WERI-Rb-1 (cell line): ENCODE measurements at regions not wholly inside any gene's neighbourhood (a gene's known extent, or its start where the extent isn't known, plus 50 kb on each side); places are given as distances from the start of the nearest gene placed in this dataset.

Experiments
- DNase-seq: peaks from one replicate; pipeline ENCODE4 v3.0.0-alpha.2; 2020
- H3K27ac ChIP-seq: fragments of 250-450 bp; sonication (Bioruptor Pico); 2 replicates; pipeline ENCODE4 v1.5.1; 2020; ENCODE audit warnings: mild to moderate bottlenecking, moderate library complexity
- H3K27me3 ChIP-seq: fragments of 250-450 bp; sonication (Bioruptor Pico); 2 replicates; pipeline ENCODE4 v1.5.1; 2021; ENCODE audit warnings: mild to moderate bottlenecking, low read depth, moderate library complexity; ENCODE audit not compliant: insufficient read depth, severe bottlenecking
- H3K36me3 ChIP-seq: fragments of 250-450 bp; sonication (Bioruptor Pico); 2 replicates; pipeline ENCODE4 v1.5.1; 2020; ENCODE audit warnings: mild to moderate bottlenecking, moderate library complexity
- H3K4me3 ChIP-seq: 2 replicates; pipeline ENCODE4 v1.5.1; 2011; ENCODE audit warnings: low read depth, mild to moderate bottlenecking, control low read depth, low read length
- H3K9me3 ChIP-seq: fragments of 250-450 bp; sonication (Bioruptor Pico); 2 replicates; pipeline ENCODE4 v1.5.1; 2021; ENCODE audit warnings: mild to moderate bottlenecking, moderate library complexity; ENCODE audit not compliant: severe bottlenecking
- TF ChIP-seq, protein P1 (sequence below): IDR thresholded peaks from 2 replicates; pipeline ENCODE4 v1.5.1; 2011; ENCODE audit warnings: low read depth, mild to moderate bottlenecking, control low read depth, inconsistent platforms, low read length

- no peak overlapping the region for H3K4me3 ChIP-seq
- TF ChIP-seq, protein P1, sequence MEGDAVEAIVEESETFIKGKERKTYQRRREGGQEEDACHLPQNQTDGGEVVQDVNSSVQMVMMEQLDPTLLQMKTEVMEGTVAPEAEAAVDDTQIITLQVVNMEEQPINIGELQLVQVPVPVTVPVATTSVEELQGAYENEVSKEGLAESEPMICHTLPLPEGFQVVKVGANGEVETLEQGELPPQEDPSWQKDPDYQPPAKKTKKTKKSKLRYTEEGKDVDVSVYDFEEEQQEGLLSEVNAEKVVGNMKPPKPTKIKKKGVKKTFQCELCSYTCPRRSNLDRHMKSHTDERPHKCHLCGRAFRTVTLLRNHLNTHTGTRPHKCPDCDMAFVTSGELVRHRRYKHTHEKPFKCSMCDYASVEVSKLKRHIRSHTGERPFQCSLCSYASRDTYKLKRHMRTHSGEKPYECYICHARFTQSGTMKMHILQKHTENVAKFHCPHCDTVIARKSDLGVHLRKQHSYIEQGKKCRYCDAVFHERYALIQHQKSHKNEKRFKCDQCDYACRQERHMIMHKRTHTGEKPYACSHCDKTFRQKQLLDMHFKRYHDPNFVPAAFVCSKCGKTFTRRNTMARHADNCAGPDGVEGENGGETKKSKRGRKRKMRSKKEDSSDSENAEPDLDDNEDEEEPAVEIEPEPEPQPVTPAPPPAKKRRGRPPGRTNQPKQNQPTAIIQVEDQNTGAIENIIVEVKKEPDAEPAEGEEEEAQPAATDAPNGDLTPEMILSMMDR = no peak
- no peaks in the 10 kb centered on the region for H3K9me3 ChIP-seq
- H3K36me3 ChIP-seq = no peaks in the 10 kb centered on the region
- H3K27me3 ChIP-seq = no peaks in the 10 kb centered on the region
- H3K27ac ChIP-seq = no peak overlapping the region
- no peak for DNase-seq
Observed at GRCh38 chr10:8889538-8889937, 835.0 kb downstream of the GATA3 start.

DNA sequence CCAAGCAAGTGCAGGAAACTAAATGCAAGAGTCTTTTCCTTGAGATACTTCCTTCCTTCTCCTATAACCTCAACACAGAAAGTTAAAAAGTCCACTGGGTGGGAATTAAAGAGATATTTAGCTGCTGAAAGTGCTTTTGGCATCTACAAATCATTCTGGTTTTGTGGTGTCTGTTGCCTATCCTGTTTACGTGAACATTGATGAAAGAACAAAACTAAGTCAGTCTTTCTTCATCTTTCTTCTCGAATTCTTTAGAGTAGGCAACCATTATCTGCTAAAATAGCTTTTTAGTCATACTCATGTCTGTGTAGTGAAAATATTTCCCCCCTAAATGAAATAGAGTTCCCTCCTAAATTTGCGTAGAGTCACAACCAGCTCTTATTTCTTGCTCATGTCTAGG lies 838.6 kb downstream of the GATA3 start:
- TF ChIP-seq, protein P1 = no peak
- H3K36me3 ChIP-seq = no peaks in the 10 kb centered on the region
- no peak overlapping the region for H3K27ac ChIP-seq
- H3K27me3 ChIP-seq = no peaks in the 10 kb centered on the region
- no peaks in the 10 kb centered on the region for H3K9me3 ChIP-seq
- no peak overlapping the region for H3K4me3 ChIP-seq
- DNase-seq = no peak

DNA sequence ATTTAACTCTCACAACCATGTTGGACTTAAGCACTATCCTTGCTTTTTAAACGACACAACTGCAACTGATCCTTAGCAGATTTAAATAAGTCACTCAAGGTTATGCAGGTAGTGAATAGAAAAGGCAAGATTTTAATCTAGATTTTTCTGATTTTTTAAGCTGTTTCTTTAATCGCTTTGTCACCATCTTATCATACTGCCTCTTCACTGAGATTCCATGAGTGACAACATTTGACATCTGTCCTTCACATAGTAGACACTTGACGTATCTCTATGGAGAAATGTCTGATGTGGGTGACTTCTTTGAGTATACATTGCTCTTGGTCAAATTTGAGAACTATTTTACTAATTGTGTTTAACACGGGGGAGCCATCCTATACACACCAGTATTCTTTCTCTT lies 839.7 kb downstream of the GATA3 start:
- Histone ChIP-seq H3K4me3 (no peak overlapping the region), H3K27me3 (no peaks in the 10 kb centered on the region), H3K27ac (no peak overlapping the region), H3K9me3 (no peaks in the 10 kb centered on the region), H3K36me3 (no peaks in the 10 kb centered on the region)
- TF ChIP-seq, protein P1 = no peak
- no peak for DNase-seq

- Histone ChIP-seq H3K27me3 (no peaks in the 10 kb centered on the region), H3K4me3 (no peak overlapping the region), H3K36me3 (no peaks in the 10 kb centered on the region), H3K9me3 (no peaks in the 10 kb centered on the region), H3K27ac (no peak overlapping the region)
- DNase-seq = no peak
- TF ChIP-seq, protein P1 = no peak
Observed at GRCh38 chr10:8897769-8898168, 843.3 kb downstream of the GATA3 start.

- Histone ChIP-seq H3K36me3 (no peaks in the 10 kb centered on the region), H3K27me3 (no peaks in the 10 kb centered on the region), H3K9me3 (no peaks in the 10 kb centered on the region), H3K27ac (no peak overlapping the region), H3K4me3 (no peak overlapping the region)
- DNase-seq = no peak
- TF ChIP-seq, protein P1 = no peak
Observed at GRCh38 chr10:8898745-8899330, 844.4 kb downstream of the GATA3 start.

- H3K36me3 ChIP-seq = no peaks in the 10 kb centered on the region
Observed at GRCh38 chr10:8902926-8903325, 848.4 kb downstream of the GATA3 start.

More at GRCh38 chr10:8902926-8903325, 848.4 kb downstream of the GATA3 start:
- no peak for DNase-seq
- H3K27ac ChIP-seq = no peak overlapping the region
- H3K27me3 ChIP-seq = no peaks in the 10 kb centered on the region
- no peaks in the 10 kb centered on the region for H3K9me3 ChIP-seq
- TF ChIP-seq, protein P1 = no peak
- no peak overlapping the region for H3K4me3 ChIP-seq
